ENCODE measurements at regions not wholly inside any gene's neighbourhood (a gene's known extent, or its start where the extent isn't known, plus 50 kb on each side); places are given as distances from the start of the nearest gene placed in this dataset.
"Not testable (repeated sequence)": the region's sequence is repeated elsewhere in the genome, so short reads cannot be mapped to it uniquely, and the experiment has no call there.

DNA sequence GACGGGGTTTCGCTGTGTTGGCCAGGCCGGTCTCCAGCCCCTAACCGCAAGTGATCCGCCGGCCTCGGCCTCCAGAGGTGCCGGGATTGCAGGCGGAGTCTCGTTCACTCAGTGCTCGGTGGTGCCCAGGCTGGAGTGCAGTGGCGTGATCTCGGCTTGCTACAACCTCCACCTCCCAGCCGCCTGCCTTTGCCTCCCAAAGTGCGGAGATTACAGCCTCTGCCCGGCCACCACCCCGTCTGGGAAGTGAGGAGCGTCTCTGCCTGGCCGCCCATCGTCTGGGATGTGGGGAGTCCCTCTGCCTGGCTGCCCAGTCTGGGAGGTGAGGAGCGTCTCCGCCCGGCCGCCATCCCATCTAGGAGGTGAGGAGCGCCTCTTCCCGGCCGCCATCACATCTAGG, 68.3 kb upstream of the ALDH1B1 start:
- TF ChIP-seq, protein P1, sequence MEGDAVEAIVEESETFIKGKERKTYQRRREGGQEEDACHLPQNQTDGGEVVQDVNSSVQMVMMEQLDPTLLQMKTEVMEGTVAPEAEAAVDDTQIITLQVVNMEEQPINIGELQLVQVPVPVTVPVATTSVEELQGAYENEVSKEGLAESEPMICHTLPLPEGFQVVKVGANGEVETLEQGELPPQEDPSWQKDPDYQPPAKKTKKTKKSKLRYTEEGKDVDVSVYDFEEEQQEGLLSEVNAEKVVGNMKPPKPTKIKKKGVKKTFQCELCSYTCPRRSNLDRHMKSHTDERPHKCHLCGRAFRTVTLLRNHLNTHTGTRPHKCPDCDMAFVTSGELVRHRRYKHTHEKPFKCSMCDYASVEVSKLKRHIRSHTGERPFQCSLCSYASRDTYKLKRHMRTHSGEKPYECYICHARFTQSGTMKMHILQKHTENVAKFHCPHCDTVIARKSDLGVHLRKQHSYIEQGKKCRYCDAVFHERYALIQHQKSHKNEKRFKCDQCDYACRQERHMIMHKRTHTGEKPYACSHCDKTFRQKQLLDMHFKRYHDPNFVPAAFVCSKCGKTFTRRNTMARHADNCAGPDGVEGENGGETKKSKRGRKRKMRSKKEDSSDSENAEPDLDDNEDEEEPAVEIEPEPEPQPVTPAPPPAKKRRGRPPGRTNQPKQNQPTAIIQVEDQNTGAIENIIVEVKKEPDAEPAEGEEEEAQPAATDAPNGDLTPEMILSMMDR (IDR thresholded peaks at IDR 0.05) = not testable (repeated sequence)
- TF ChIP-seq POLR2A (IDR thresholded peaks at IDR 0.05; ENCODE audit: low read depth); POLR2AphosphoS5 (IDR thresholded peaks at IDR 0.05); EP300 (IDR thresholded peaks at IDR 0.05): not testable (repeated sequence)
